DMS114 treated with DMSO at 0.1 percent for 48 hours (cell line): ENCODE measurements at regions not wholly inside any gene's neighbourhood (a gene's known extent, or its start where the extent isn't known, plus 50 kb on each side); places are given as distances from the start of the nearest gene placed in this dataset.
A peak's percentile ranks its signal among the peaks of the same experiment; 100 is the strongest.

Source experiments
- DNase-seq: peaks from one replicate; lab custom pipeline; 2025; ENCODE audit not compliant: unreplicated experiment; lab: John Stamatoyannopoulos, UW

DNA sequence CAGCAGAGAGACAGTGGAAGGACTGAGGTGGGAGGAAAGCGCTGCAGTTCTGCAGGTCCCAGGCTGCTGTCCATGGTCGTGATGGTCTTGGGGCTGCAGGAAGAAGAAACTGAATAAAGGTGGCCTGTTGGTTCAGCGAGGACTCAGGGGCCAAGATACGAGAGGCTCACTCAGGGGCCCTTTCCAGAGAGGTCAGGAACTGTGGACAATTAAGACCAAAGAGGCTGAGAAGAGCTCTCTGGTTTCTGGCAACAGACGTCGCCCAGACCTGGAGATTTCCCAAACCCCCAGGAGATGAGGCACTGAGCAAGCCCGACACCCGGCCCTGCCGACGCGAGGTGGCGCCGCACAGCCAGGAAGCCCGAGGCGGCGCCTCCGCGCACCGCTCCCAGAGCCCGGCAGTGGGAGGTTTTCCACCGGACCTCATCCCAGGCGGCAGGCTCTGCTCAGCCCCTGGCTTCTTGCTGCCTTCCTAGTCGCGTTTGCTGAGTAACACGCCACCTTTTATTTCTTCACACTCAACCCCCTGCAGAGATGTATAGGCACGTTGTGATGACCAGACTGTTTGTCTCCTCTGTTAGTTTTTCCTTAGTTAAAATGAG is 56.4 kb upstream of the ARRDC4 start:
- peak; percentile 6 for DNase-seq

DNA sequence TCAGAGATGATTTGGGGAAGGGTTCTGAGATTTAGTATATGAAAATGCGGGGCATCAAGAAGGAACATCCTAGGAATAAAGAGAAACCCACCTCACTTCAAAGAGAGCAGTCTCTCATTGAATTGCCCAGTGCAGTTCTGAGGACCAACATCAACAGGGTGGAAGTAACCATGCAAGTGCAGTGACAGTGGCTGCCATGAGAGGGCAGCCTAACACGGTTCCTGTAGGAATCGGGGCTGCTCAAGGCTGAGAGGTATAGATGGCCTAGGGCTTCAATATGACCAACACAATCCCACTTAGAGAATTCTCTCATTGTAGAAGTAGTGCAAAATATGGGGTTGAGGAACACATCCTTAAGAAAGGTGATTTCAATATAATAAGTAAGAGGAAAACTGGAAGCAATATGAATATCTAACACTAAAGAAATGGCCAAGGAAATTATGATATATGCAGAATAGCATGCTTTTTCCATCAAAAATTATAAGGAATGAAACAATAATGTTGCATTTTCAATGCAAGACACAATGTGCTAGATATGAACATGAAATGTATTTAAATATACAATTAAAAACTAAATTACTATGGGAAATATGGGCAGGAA is 51.1 kb upstream of the ARRDC4 start:
- DNase-seq = peak; percentile 78
